HEK293T (cell line): ENCODE measurements at regions not wholly inside any gene's neighbourhood (a gene's known extent, or its start where the extent isn't known, plus 50 kb on each side); places are given as distances from the start of the nearest gene placed in this dataset.

Source experiments
- BHLHE40 ChIP-seq: fragments of 450-650 bp; IDR thresholded peaks from 2 replicates; pipeline ENCODE4 v1.6.1; 2016; ENCODE audit warnings: mild to moderate bottlenecking, moderate library complexity, borderline replicate concordance
- CTBP1 ChIP-seq: fragments of 450-650 bp; IDR thresholded peaks from 2 replicates; pipeline ENCODE4 v1.6.1; 2016; ENCODE audit warnings: borderline replicate concordance
- FOXA1 ChIP-seq: fragments of 450-650 bp; IDR thresholded peaks from 2 replicates; pipeline ENCODE4 v1.6.1; 2016; ENCODE audit warnings: mild to moderate bottlenecking
- TARDBP ChIP-seq: fragments of 450-650 bp; IDR thresholded peaks from 2 replicates; pipeline ENCODE4 v1.6.1; 2016
- TF ChIP-seq, protein P1 (sequence below): fragments of 450-650 bp; IDR thresholded peaks from 2 replicates; pipeline ENCODE4 v1.6.1; 2016

- TF ChIP-seq TARDBP (no peak), CTBP1 (no peak), FOXA1 (no peak), BHLHE40 (no peak)
- TF ChIP-seq, protein P1, sequence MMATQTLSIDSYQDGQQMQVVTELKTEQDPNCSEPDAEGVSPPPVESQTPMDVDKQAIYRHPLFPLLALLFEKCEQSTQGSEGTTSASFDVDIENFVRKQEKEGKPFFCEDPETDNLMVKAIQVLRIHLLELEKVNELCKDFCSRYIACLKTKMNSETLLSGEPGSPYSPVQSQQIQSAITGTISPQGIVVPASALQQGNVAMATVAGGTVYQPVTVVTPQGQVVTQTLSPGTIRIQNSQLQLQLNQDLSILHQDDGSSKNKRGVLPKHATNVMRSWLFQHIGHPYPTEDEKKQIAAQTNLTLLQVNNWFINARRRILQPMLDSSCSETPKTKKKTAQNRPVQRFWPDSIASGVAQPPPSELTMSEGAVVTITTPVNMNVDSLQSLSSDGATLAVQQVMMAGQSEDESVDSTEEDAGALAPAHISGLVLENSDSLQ: no peak
These were observed 62.8 kb upstream of the BLID start for GRCh38 chr11:122178795-122179194.
